AG10803 (cell line): ENCODE measurements at regions not wholly inside any gene's neighbourhood (a gene's known extent, or its start where the extent isn't known, plus 50 kb on each side); places are given as distances from the start of the nearest gene placed in this dataset.

Experiments
- DNase-seq: peaks from one replicate; pipeline ENCODE4 v3.0.0; 2010; ENCODE audit warnings: low read depth
- H3K4me3 ChIP-seq: 2 replicates; pipeline ENCODE4 v1.5.1; 2011; ENCODE audit warnings: mild to moderate bottlenecking, low read length, control low read depth
- TF ChIP-seq, protein P1 (sequence below): conservative IDR thresholded peaks from 2 replicates; pipeline ENCODE4 v1.5.1; 2011; ENCODE audit warnings: mild to moderate bottlenecking, low read length, control low read depth, inconsistent platforms

- no peak for DNase-seq
- TF ChIP-seq, protein P1, sequence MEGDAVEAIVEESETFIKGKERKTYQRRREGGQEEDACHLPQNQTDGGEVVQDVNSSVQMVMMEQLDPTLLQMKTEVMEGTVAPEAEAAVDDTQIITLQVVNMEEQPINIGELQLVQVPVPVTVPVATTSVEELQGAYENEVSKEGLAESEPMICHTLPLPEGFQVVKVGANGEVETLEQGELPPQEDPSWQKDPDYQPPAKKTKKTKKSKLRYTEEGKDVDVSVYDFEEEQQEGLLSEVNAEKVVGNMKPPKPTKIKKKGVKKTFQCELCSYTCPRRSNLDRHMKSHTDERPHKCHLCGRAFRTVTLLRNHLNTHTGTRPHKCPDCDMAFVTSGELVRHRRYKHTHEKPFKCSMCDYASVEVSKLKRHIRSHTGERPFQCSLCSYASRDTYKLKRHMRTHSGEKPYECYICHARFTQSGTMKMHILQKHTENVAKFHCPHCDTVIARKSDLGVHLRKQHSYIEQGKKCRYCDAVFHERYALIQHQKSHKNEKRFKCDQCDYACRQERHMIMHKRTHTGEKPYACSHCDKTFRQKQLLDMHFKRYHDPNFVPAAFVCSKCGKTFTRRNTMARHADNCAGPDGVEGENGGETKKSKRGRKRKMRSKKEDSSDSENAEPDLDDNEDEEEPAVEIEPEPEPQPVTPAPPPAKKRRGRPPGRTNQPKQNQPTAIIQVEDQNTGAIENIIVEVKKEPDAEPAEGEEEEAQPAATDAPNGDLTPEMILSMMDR = no peak
- H3K4me3 ChIP-seq = no peak overlapping the region
Observed at GRCh38 chr1:115479055-115479482, 141.0 kb upstream of the NGF start.

- TF ChIP-seq, protein P1 = no peak
- DNase-seq = no peak
- no peak overlapping the region for H3K4me3 ChIP-seq
Observed at GRCh38 chr1:115477071-115477470, 139.0 kb upstream of the NGF start.

- no peak overlapping the region for H3K4me3 ChIP-seq
- peak; percentile 41 for DNase-seq
- TF ChIP-seq, protein P1 = peak; percentile 37
Observed at GRCh38 chr1:115476616-115477015, 138.6 kb upstream of the NGF start.

GRCh38 chr1:115475901-115476300 is 137.9 kb upstream of the NGF start:
- no peak for DNase-seq

DNA sequence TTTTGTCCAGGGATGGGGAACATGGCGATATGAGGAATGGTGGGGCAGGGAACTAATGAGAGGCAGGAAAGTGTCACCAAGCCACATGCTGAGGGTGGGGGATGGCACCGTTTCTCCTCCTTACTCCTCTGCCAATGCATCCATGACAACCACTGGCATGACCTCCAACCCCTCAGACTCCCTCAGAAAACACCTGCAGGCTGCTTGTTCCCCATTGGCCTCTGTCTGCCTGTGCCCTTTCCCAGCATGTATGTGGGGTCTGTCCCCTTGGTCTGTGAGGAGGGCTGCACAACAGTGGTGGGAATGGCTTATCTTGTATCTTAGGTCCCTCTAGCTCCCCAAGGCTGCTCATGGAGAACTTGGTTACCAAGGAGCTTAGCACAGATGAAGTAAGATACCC is 137.2 kb upstream of the NGF start:
- DNase-seq = no peak
- no peak overlapping the region for H3K4me3 ChIP-seq
- TF ChIP-seq, protein P1 = no peak

More at GRCh38 chr1:115475901-115476300, 137.9 kb upstream of the NGF start:
- TF ChIP-seq, protein P1 = no peak
- H3K4me3 ChIP-seq = no peak overlapping the region

- DNase-seq = no peak
- TF ChIP-seq, protein P1 = no peak
- no peak overlapping the region for H3K4me3 ChIP-seq
Observed at GRCh38 chr1:115473986-115474565, 136.0 kb upstream of the NGF start.

DNA sequence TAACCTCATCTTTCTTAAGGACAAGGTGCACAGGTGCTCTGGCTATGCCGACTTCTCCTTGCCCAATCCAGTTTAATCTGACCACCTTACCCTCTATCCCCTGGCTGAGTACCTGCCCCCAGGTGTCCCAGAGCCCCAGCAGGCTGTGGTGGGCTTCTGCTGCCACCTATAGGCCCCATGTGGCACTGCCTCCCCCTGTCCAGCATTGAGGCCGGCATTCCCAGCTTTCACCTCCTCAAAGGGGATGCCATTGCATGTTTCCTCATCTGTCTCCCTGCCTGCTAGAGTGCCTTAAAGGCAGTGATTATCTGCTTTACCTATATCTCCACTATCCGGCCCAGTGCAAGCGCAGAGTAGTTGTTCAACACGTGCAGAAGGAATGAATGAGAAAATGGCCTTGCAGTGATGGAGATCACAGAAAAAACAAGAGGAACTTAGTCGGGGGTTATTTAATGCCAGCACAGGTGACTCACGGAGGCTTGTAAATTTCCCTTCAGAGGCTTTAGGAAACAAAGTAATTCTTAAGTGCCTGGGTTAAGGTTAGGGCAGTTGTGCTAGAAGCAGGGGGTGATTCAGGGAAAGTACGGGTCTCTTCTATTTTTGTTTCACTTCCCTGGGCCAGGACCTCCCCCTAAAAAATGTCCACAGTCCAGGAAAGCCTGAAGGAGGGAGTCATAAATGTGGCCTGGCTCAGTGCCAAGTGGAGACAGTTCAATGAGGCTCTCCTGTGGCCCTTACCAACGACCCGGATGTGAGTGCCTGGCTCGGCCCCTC is 131.8 kb upstream of the NGF start:
- H3K4me3 ChIP-seq = no peak overlapping the region
- peak; percentile 41 for DNase-seq
- TF ChIP-seq, protein P1 = peak; percentile 96
